ENCODE measurements at regions not wholly inside any gene's neighbourhood (a gene's known extent, or its start where the extent isn't known, plus 50 kb on each side); places are given as distances from the start of the nearest gene placed in this dataset.
A peak's percentile ranks its signal among the peaks of the same experiment; 100 is the strongest.
"Not testable (repeated sequence)": the region's sequence is repeated elsewhere in the genome, so short reads cannot be mapped to it uniquely, and the experiment has no call there.

GRCh38 chr6:126976253-126976797 is 142.1 kb upstream of the RSPO3 start:
- no peak for DNase-seq (ENCODE audit: low spot score)

- no peak for DNase-seq (ENCODE audit: low spot score)
Measured at GRCh38 chr6:126983779-126984178, 134.7 kb upstream of the RSPO3 start.

GRCh38 chr6:126988125-126988524 is 130.3 kb upstream of the RSPO3 start:
- DNase-seq (ENCODE audit: low spot score): not testable (repeated sequence)

GRCh38 chr6:127000631-127001030 is 117.8 kb upstream of the RSPO3 start:
- DNase-seq (ENCODE audit: low spot score): no peak

GRCh38 chr6:127013865-127014264 is 104.6 kb upstream of the RSPO3 start:
- DNase-seq (ENCODE audit: low spot score): no peak

GRCh38 chr6:127015858-127016257 is 102.6 kb upstream of the RSPO3 start:
- DNase-seq (ENCODE audit: low spot score): no peak

GRCh38 chr6:127019828-127020227 is 98.6 kb upstream of the RSPO3 start:
- no peak for DNase-seq (ENCODE audit: low spot score)

GRCh38 chr6:127022302-127022701 is 96.2 kb upstream of the RSPO3 start:
- peak; percentile 14 for DNase-seq (ENCODE audit: low spot score)

GRCh38 chr6:127023001-127023778 is 95.3 kb upstream of the RSPO3 start:
- DNase-seq (ENCODE audit: low spot score): no peak

GRCh38 chr6:127026247-127026646 is 92.2 kb upstream of the RSPO3 start:
- no peak for DNase-seq (ENCODE audit: low spot score)

- no peak for DNase-seq (ENCODE audit: low spot score)
Measured at GRCh38 chr6:127030111-127030510, 88.4 kb upstream of the RSPO3 start.

- DNase-seq (ENCODE audit: low spot score): no peak
Measured at GRCh38 chr6:127030836-127031235, 87.6 kb upstream of the RSPO3 start.

- DNase-seq (ENCODE audit: low spot score): no peak
Measured at GRCh38 chr6:127031511-127031910, 87.0 kb upstream of the RSPO3 start.

- DNase-seq (ENCODE audit: low spot score): no peak
Measured at GRCh38 chr6:127032971-127033370, 85.5 kb upstream of the RSPO3 start.

GRCh38 chr6:127051571-127052260 is 66.8 kb upstream of the RSPO3 start:
- no peak for DNase-seq (ENCODE audit: low spot score)

GRCh38 chr6:127053032-127053874 is 65.2 kb upstream of the RSPO3 start:
- no peak for DNase-seq (ENCODE audit: low spot score)

- no peak for DNase-seq (ENCODE audit: low spot score)
Measured at GRCh38 chr6:127053875-127054235, 64.6 kb upstream of the RSPO3 start.

GRCh38 chr6:127058027-127058426 is 60.4 kb upstream of the RSPO3 start:
- DNase-seq (ENCODE audit: low spot score): no peak

- no peak for DNase-seq (ENCODE audit: low spot score)
Measured at GRCh38 chr6:127058936-127059335, 59.5 kb upstream of the RSPO3 start.
